CD4-positive, alpha-beta T cell treated with Interleukin-21 for 1 hour (primary cell): ENCODE measurements at regions not wholly inside any gene's neighbourhood (a gene's known extent, or its start where the extent isn't known, plus 50 kb on each side); places are given as distances from the start of the nearest gene placed in this dataset.

Experiments used
- DNase-seq: peaks from one replicate; pipeline ENCODE4 v3.0.0-alpha.2; 2020

DNA sequence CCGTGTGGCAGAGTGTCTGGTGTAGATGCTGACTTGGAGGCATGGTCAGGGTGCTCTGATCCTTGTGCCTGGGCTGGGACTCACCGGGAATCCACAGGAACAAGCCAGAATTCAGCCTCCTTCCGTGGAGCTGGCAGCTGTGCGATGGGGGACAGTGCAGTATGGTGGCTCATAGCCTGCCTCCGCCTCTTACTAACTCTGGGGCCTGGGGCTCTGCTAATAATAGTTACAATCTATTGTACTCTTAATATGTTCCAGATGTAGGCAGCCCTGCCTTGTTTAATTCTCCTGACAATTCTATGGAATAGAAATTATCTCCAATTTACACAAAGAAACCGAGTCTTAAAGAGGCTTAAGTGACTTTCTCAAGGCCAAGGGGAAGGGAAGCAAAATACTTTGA, 77.6 kb downstream of the PCDH1 start:
- no peak for DNase-seq

GRCh38 chr5:141799507-141800167, 78.6 kb downstream of the PCDH1 start:
- no peak for DNase-seq

DNA sequence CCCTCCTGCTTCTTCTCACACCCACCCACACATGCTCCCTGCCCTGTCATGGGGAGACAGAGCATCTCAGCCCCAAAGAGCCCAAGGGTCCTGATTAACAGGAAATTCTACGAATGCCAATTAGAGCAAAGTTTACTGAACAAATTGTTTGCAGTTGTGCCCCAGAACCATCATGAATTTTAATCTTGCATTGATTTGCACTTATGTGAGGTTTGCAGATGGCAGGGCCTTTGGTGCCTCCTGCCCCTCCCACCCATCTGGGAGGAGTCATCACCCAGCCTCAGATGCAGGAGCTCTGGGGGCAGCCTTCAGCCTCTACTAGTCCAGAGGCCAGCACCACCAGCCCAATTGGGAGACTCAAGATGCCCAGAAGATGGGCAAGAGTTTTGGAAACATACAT, 80.8 kb downstream of the PCDH1 start:
- DNase-seq = no peak

GRCh38 chr5:141795421-141795820, 82.8 kb downstream of the PCDH1 start:
- DNase-seq = no peak

DNA sequence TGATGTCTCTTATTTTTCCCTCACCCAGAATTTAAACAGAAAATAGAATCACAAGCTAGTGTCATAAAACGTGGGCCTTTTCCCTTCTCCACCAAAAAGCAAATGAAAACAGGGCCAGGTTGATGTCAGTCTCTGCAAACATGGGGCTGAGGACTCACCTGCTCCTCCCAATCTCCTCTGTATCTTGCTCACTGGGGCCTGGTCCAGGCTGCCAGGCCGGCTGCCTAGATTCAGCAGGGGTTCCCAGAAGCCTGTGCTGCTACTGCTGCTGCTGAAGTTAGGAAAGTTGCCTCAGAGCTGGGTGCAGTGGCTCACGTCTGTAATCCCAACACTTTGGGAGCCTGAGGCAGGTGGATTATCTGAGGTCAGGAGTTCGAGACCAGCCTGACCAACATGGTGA, 84.3 kb downstream of the PCDH1 start:
- DNase-seq = no peak

GRCh38 chr5:141793403-141793802, 84.8 kb downstream of the PCDH1 start:
- DNase-seq = no peak

DNA sequence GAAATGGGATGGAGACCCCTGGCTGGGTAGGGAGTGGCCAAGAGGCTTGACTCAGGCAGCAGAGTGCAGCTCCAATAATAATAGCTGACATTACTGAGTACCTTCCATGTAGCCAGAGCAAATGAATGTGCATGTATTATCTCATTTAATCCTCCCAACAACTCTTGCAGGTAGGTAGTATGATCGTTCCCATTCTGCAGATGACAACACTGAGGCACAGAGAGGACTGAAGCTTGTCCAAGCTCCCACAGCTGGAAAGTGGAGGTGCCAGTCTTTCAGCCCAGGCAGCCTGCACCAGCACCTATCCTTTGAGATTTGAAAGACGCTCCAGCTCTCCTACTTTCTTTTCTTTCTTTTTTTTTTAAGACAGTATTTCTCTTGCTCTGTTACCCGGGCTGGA, 87.6 kb downstream of the PCDH1 start:
- no peak for DNase-seq

GRCh38 chr5:141789330-141789729, 88.9 kb downstream of the PCDH1 start:
- DNase-seq = no peak

- no peak for DNase-seq
Measured at GRCh38 chr5:141788296-141788970, 89.8 kb downstream of the PCDH1 start.

DNA sequence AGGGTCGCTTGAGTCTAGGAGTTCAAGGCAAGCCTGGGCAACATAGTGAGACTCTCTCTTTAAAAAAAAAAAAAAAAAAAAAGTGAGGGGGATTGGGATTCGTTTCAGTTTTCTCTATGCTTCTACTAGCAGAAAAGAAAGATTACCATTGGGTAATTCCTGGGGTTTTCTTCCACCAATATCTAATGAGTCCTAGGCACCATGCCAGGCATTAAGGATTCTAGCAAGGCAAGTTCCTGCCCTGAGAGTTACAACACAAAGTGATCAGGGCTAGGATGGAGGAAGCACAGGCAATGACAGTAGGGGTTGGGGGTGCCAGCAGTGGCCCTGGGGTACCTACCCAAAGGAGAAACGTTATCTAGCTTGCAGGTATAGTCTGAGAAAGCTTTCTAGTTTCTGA, 90.8 kb downstream of the PCDH1 start:
- DNase-seq = no peak

DNA sequence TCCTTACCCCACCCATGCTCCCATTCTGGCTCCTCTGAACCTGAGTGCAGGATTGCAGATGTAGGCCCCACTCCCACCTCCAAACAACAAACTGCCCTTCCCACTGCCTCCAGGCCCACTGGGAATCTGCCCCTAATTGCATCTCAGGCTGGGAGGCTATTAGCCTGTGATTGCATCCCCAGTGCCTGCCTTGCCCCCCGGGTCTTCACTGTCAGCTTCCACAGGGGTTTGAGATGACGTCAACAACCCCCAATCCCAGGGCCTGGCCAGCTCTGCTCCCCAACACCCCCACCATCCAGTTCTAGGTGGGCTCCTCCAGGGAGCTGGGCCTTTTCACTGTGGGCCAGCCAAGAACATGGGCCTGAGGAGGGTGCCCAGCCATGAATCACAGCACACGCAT, 91.5 kb downstream of the PCDH1 start:
- DNase-seq = no peak

DNA sequence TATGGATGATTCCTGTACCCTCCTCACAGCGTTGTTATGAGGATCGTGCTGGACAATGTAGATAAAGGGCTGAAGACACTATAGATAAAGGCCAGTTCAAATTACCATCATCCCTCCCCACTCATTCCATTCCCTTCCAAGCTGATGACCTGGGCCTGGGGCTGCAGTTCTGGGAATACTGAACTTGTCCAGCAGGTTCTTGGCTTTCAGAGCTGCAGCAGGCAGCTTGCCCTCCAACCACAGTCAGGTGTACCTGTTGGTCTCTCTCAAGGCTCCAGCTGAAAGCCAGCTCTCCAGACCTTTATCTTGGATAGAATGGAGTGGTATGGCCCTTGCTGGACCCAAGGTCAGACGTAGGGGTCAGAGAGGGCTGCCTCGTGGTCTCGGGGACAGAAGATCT, 92.5 kb downstream of the PCDH1 start:
- DNase-seq = no peak

- DNase-seq = no peak
Measured at GRCh38 chr5:141785135-141785534, 93.1 kb downstream of the PCDH1 start.

DNA sequence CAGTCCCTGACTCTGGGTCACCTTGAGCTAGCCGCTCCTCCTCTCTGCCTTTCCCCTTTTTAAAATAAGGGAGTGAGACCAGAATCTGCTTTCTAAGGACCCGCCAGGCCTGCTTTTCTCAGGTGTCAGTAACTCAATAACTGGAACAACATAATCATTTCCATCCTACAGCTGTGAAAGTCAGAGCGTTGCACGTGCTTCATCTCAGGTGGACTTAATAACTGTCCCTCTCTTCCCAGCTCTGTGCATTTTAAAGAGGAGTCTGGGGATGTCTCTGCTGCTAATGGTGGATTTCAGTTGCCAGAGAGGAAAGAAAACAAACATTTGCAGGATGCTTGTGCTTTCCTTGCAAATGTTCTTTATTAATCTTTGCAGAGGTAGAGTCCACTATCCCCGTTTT, 93.7 kb downstream of the PCDH1 start:
- DNase-seq = no peak

DNA sequence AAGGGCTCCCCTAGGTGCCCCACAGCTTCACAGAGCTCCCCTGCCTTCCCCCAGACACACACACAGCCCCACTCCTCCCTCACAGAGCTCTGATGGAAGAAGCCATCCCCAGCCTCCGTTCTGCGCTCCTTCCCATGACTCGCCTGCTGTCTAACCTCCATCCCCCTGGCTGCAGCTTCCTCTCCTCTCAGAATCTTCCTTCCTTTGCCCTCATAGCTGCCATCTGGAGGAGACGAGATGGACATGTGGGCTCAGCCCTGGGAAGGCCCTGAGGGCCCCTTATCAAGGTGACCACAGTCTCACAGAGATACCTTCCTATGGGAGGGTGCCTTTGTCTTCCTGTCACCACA, 94.3 kb downstream of the PCDH1 start:
- DNase-seq = no peak

DNA sequence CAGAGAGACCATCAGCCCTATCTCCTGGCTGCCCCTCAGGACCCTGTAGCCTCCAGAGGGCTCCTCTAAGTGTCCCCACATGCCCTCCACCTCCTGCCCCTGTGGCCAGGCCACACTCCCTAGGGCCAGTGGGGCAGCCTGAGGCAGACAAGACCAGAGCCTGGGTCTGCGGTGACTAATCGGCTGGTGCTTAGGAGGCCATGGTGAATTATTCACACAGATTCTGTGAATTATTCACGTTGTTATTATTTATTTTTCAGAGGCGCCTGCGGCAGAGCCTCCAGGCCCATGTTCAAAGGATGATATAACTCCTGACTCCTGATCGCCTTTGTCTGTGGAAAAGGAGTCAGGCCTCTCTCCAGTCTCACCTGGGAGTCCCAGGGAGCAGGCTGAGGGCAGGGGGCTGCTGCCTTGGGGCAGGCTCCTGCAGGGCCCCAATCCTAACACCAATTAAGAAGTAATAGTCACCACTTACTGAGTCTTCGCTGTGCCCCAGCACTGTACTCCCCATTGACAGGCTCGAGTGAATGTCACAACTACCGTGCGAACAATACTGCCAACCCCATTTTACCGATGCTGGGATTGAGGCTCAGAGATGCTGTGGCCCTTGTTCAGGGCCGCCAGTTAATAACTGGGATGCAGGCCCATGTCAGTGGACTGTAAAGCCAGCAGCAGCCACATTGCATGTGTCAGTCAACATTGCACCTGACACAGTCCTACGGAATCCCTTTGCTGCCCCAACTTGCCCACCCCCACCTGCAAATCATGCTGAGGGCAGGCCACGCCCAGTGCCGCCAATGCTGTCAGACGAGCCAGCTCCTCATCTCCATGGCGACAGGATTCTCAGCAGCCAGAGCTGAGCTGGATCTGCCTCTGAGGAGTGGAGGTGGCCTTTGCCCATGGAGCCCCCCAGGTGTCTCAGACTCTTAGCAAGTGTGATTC, 94.9 kb downstream of the PCDH1 start:
- no peak for DNase-seq

DNA sequence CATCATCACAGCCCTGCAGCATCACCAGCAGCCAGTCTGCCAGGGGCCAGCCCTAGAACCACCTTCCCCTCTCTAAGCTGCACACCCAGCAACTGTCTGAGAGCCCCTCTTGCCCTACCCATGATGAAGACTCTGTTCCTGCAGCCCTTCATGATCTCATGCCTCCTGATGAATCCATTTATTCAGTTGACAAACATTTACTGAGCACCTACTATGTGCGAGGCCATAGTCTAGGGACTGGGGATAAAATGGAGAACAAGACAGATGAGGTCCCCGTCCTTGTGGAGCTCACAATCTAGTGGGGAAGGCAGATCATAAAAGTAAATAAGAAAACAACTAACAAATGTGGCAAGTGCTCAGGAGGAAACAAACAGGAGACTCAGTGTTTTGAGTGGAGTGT, 96.3 kb downstream of the PCDH1 start:
- no peak for DNase-seq

DNA sequence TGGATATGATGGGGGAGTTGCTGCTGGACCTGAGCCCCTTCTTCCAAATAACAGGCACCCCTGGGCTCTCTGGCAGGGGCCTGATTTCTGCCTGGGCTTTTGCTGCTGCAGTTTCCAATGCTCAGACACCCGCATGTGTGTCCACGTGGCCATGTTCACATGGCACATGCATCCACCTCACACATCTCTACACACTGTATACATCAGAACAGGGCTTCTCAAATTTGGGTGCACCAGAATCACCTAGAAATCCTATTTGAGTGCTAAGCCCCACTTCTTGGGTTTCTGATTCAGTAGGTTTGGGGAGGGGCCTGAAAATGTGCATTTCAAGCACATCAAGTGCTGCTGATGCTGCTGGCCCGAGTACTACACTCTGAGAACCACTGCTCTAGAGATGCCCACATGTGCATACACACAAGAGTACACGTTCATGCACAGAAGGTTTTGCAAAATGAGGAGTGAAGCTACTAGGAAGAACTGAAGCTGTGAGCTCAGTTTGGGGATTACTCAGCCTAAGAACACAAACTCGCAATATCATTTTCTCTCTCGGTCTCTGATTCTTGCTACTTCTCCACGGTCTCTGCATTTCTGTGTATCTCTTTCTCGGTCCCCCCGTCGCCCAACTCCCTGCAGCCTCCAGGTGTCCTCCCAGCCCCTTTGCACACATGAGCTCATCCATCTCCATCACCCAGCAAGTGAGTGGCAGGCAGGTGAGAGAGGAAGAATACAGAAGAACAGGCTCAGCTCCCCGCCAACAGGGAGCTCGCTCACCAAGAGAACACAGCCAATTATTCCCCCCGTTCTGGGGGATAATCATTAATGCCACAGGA, 97.0 kb downstream of the PCDH1 start:
- DNase-seq = no peak

GRCh38 chr5:141780240-141780951, 97.8 kb downstream of the PCDH1 start:
- no peak for DNase-seq

- DNase-seq = no peak
Measured at GRCh38 chr5:141779503-141779973, 97.5 kb upstream of the ARAP3 start.

GRCh38 chr5:141778683-141779082, 96.7 kb upstream of the ARAP3 start:
- DNase-seq = no peak

GRCh38 chr5:141778206-141778605, 96.2 kb upstream of the ARAP3 start:
- no peak for DNase-seq
